Panc1 (cell line): ENCODE measurements at regions not wholly inside any gene's neighbourhood (a gene's known extent, or its start where the extent isn't known, plus 50 kb on each side); places are given as distances from the start of the nearest gene placed in this dataset.

Source experiments
- ATAC-seq: fragments of 200-7000 bp; cut with Tn5 transposase; 2 replicates; pipeline ENCODE4 v1.9.1; 2020; ENCODE audit warnings: mild to moderate bottlenecking, moderate library complexity
- BruUV-seq: library from RNA; stranded (reverse); fragments of 400-500 nt; replicated peaks from 2 replicates; lab custom pipeline; 2021; lab: Mats Ljungman, UMichigan
- CTCF ChIA-PET: fragments of 300-600 bp; sonication (Branson Sonifier 250); formaldehyde crosslinking; loops from one replicate; lab custom pipeline; 2022; ENCODE audit warnings: antibody characterized with exemption; lab: Charles Lee
- POLR2A ChIA-PET: fragments of 300-600 bp; sonication (Branson Sonifier 250); formaldehyde crosslinking; loops from one replicate; lab custom pipeline; 2022; ENCODE audit warnings: antibody characterized with exemption; lab: Charles Lee
- DNase-seq: peaks from one replicate; pipeline ENCODE4 v3.0.0-alpha.2; 2010; ENCODE audit warnings: low read depth, low spot score
- H3K27ac ChIP-seq: 2 replicates; pipeline ENCODE4 v1.5.1; 2011; ENCODE audit warnings: mild to moderate bottlenecking, low read length, inconsistent platforms
- H3K27me3 ChIP-seq: fragments of 200-500 bp; sonication (Bioruptor generic); 2 replicates; pipeline ENCODE4 v1.6.0; 2014; ENCODE audit warnings: low read length, inconsistent platforms; ENCODE audit not compliant: control insufficient read depth, insufficient read depth
- H3K36me3 ChIP-seq: fragments of 200-500 bp; sonication (Bioruptor generic); 2 replicates; pipeline ENCODE4 v1.5.1; 2014; ENCODE audit warnings: inconsistent platforms, mild to moderate bottlenecking, low read length, moderate library complexity; ENCODE audit not compliant: control insufficient read depth, insufficient read depth
- H3K4me1 ChIP-seq: 2 replicates; pipeline ENCODE4 v1.5.1; 2011; ENCODE audit warnings: inconsistent platforms, mild to moderate bottlenecking, low read length, moderate library complexity; ENCODE audit not compliant: control insufficient read depth, insufficient read depth
- H3K4me3 ChIP-seq, 2 experiments: 2 replicates each; pipeline ENCODE4 v1.5.1; 2011 to 2012; ENCODE audit warnings: low read depth in 2 of 2, low read length in 2 of 2, mild to moderate bottlenecking in 2 of 2, inconsistent platforms in 1 of 2, moderate library complexity in 1 of 2
- H3K9me3 ChIP-seq: fragments of 200-500 bp; sonication (Bioruptor generic); 2 replicates; pipeline ENCODE4 v1.5.1; 2014; ENCODE audit warnings: low read depth, mild to moderate bottlenecking, inconsistent platforms, low read length, moderate library complexity; ENCODE audit not compliant: control insufficient read depth, insufficient read depth
- CTCF ChIP-seq: fragments of 450-650 bp; IDR thresholded peaks from 2 replicates; pipeline ENCODE4 v1.5.1; 2017; ENCODE audit warnings: mild to moderate bottlenecking
- POLR2AphosphoS5 ChIP-seq: IDR thresholded peaks from 2 replicates; pipeline ENCODE4 v1.6.1; 2012; ENCODE audit warnings: mild to moderate bottlenecking, low read depth, low read length, moderate library complexity
- SIN3A ChIP-seq: IDR thresholded peaks from 2 replicates; pipeline ENCODE4 v1.6.1; 2012; ENCODE audit warnings: low read depth, mild to moderate bottlenecking, low read length, moderate library complexity, borderline replicate concordance; ENCODE audit not compliant: insufficient read depth
- TCF7L2 ChIP-seq: IDR thresholded peaks from 2 replicates; pipeline ENCODE4 v1.6.1; 2011; ENCODE audit warnings: mild to moderate bottlenecking, low read depth, low read length, inconsistent platforms
- in situ Hi-C: cut with HindIII; loops from 2 replicates; pipeline ENCODE4 v1.10.0; 2016; ENCODE audit warnings: low sequenced_read_pairs, low pct_unique_long_range_greater_than_20kb
- intact Hi-C: fragments of 100-400 bp; cut with micrococcal nuclease; formaldehyde crosslinking; loops from one replicate; pipeline ENCODE4 v1.10.0; 2022; ENCODE audit not compliant: unreplicated experiment
- TF ChIP-seq, protein P1 (sequence below), 2 experiments: IDR thresholded peaks; 2 replicates each; pipeline ENCODE4 v1.6.1; 2011 to 2012; ENCODE audit warnings: low read depth in 2 of 2, control low read depth in 1 of 2, low read length in 1 of 2, mild to moderate bottlenecking in 1 of 2, moderate library complexity in 1 of 2; ENCODE audit not compliant: insufficient read depth in 1 of 2

DNA sequence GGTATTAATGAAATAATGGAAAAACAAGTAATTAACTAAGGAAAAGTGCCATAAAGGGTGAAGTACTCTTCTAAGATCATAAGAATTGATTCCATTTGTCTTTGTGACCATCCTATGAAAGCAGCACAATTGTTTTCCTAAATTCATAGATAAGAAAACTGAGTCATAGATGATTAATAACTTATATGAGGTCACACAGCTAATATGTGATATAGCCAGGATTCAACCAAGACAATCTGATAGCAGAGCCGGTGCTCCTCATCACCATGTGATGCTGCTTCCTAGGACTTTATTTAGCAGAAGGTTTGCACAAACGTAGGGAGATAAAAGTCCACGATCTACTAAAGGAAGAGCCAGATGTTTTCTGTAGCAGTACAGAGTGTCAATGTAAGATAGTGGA is 181.5 kb upstream of the SYT1 start:
- no peaks in the 10 kb centered on the region for H3K36me3 ChIP-seq
- intact Hi-C loops, result no loop called here
- BruUV-seq, result no TSS peak
- H3K9me3 ChIP-seq, result no peaks in the 10 kb centered on the region
- no peak overlapping the region for H3K4me3 ChIP-seq
- no peaks in the 10 kb centered on the region for H3K4me1 ChIP-seq
- ChIA-PET POLR2A (no interaction called here), CTCF (no interaction called here)
- no peak for ATAC-seq
- H3K27ac ChIP-seq, result no peak overlapping the region
- DNase-seq, result no peak
- no peaks in the 10 kb centered on the region for H3K27me3 ChIP-seq
- TF ChIP-seq SIN3A, result no peak
- TF ChIP-seq CTCF, result no peak
- no peak for TF ChIP-seq TCF7L2
- TF ChIP-seq, protein P1, sequence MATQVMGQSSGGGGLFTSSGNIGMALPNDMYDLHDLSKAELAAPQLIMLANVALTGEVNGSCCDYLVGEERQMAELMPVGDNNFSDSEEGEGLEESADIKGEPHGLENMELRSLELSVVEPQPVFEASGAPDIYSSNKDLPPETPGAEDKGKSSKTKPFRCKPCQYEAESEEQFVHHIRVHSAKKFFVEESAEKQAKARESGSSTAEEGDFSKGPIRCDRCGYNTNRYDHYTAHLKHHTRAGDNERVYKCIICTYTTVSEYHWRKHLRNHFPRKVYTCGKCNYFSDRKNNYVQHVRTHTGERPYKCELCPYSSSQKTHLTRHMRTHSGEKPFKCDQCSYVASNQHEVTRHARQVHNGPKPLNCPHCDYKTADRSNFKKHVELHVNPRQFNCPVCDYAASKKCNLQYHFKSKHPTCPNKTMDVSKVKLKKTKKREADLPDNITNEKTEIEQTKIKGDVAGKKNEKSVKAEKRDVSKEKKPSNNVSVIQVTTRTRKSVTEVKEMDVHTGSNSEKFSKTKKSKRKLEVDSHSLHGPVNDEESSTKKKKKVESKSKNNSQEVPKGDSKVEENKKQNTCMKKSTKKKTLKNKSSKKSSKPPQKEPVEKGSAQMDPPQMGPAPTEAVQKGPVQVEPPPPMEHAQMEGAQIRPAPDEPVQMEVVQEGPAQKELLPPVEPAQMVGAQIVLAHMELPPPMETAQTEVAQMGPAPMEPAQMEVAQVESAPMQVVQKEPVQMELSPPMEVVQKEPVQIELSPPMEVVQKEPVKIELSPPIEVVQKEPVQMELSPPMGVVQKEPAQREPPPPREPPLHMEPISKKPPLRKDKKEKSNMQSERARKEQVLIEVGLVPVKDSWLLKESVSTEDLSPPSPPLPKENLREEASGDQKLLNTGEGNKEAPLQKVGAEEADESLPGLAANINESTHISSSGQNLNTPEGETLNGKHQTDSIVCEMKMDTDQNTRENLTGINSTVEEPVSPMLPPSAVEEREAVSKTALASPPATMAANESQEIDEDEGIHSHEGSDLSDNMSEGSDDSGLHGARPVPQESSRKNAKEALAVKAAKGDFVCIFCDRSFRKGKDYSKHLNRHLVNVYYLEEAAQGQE (IDR thresholded peaks at IDR 0.05; ENCODE audit: insufficient read depth in 1 of 2, low read depth in 2 of 2, low read length in 1 of 2), result no peak
- no peak for TF ChIP-seq POLR2AphosphoS5
- in situ Hi-C loops, result no loop called here

DNA sequence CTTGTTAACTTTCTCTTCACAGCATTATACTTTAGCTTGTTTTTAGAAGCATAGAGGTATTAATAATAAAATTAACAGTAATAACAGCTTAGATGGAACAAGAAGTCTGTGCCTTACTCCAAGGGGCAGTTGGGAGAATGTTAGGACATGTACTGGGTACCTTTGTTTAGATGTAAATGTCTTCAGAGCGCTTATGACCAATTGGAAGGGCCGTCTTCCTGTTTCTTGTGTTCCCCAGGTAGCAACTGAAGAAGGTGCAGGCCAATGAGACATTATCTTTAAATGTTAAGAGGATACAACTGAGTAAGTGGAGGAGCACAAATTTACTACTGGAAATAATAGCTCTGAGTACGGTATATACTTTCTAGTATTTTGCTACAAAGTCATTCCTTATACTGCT is 180.9 kb upstream of the SYT1 start:
- no TSS peak for BruUV-seq
- TF ChIP-seq TCF7L2, result no peak
- TF ChIP-seq, protein P1 (IDR thresholded peaks at IDR 0.05; ENCODE audit: insufficient read depth in 1 of 2, low read depth in 2 of 2, low read length in 1 of 2), result no peak
- TF ChIP-seq SIN3A, result no peak
- no peak for TF ChIP-seq CTCF
- no peak for TF ChIP-seq POLR2AphosphoS5
- H3K27me3 ChIP-seq, result no peaks in the 10 kb centered on the region
- DNase-seq, result no peak
- ChIA-PET POLR2A (no interaction called here), CTCF (no interaction called here)
- no peaks in the 10 kb centered on the region for H3K9me3 ChIP-seq
- in situ Hi-C loops (no loop called here), intact Hi-C loops (no loop called here)
- H3K27ac ChIP-seq, result no peak overlapping the region
- no peaks in the 10 kb centered on the region for H3K4me1 ChIP-seq
- H3K36me3 ChIP-seq, result no peaks in the 10 kb centered on the region
- H3K4me3 ChIP-seq, result no peak overlapping the region
- no peak for ATAC-seq
